ENCODE measurements at regions not wholly inside any gene's neighbourhood (a gene's known extent, or its start where the extent isn't known, plus 50 kb on each side); places are given as distances from the start of the nearest gene placed in this dataset.

DNA sequence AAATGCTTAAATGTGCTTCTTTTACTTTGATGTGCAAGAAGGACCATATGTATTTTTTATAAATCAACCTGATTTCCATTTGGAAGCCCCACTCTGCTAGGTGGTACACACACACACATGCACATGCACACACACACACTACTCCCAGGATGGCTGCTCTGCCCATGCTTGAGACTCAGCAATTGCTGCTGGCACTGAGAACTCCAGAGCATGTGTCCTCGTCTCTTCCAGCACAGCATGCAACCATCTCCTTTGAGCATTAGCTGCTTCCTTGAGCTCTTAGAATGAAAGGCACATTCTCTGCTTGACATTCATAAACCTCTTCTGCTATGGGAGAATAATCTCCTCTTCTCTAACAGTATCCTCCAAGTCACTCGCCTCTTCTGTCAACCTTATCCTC, 115.9 kb downstream of the FEM1C start:
- TF ChIP-seq, protein P1, sequence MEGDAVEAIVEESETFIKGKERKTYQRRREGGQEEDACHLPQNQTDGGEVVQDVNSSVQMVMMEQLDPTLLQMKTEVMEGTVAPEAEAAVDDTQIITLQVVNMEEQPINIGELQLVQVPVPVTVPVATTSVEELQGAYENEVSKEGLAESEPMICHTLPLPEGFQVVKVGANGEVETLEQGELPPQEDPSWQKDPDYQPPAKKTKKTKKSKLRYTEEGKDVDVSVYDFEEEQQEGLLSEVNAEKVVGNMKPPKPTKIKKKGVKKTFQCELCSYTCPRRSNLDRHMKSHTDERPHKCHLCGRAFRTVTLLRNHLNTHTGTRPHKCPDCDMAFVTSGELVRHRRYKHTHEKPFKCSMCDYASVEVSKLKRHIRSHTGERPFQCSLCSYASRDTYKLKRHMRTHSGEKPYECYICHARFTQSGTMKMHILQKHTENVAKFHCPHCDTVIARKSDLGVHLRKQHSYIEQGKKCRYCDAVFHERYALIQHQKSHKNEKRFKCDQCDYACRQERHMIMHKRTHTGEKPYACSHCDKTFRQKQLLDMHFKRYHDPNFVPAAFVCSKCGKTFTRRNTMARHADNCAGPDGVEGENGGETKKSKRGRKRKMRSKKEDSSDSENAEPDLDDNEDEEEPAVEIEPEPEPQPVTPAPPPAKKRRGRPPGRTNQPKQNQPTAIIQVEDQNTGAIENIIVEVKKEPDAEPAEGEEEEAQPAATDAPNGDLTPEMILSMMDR (IDR thresholded peaks at IDR 0.05; ENCODE audit: insufficient read depth, low read length), result no peak
- TF ChIP-seq, protein P2, sequence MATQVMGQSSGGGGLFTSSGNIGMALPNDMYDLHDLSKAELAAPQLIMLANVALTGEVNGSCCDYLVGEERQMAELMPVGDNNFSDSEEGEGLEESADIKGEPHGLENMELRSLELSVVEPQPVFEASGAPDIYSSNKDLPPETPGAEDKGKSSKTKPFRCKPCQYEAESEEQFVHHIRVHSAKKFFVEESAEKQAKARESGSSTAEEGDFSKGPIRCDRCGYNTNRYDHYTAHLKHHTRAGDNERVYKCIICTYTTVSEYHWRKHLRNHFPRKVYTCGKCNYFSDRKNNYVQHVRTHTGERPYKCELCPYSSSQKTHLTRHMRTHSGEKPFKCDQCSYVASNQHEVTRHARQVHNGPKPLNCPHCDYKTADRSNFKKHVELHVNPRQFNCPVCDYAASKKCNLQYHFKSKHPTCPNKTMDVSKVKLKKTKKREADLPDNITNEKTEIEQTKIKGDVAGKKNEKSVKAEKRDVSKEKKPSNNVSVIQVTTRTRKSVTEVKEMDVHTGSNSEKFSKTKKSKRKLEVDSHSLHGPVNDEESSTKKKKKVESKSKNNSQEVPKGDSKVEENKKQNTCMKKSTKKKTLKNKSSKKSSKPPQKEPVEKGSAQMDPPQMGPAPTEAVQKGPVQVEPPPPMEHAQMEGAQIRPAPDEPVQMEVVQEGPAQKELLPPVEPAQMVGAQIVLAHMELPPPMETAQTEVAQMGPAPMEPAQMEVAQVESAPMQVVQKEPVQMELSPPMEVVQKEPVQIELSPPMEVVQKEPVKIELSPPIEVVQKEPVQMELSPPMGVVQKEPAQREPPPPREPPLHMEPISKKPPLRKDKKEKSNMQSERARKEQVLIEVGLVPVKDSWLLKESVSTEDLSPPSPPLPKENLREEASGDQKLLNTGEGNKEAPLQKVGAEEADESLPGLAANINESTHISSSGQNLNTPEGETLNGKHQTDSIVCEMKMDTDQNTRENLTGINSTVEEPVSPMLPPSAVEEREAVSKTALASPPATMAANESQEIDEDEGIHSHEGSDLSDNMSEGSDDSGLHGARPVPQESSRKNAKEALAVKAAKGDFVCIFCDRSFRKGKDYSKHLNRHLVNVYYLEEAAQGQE (IDR thresholded peaks at IDR 0.05; ENCODE audit: insufficient replicate concordance, low read depth), result no peak
